Endodermal cell (in vitro differentiated cells): ENCODE measurements at regions not wholly inside any gene's neighbourhood (a gene's known extent, or its start where the extent isn't known, plus 50 kb on each side); places are given as distances from the start of the nearest gene placed in this dataset.

Experiments used
- DNase-seq: peaks from one replicate; pipeline ENCODE4 v3.0.0-alpha.2; 2017
- H3K27ac ChIP-seq: 2 replicates; pipeline ENCODE4 v1.5.1; 2013; ENCODE audit warnings: mild to moderate bottlenecking, low read depth, low read length, moderate library complexity
- H3K27me3 ChIP-seq: 2 replicates; pipeline ENCODE4 v1.6.1; 2013; ENCODE audit warnings: mild to moderate bottlenecking, low read length, moderate library complexity; ENCODE audit not compliant: insufficient read depth, control insufficient read depth, poor library complexity, severe bottlenecking
- H3K36me3 ChIP-seq: 2 replicates; pipeline ENCODE4 v1.7.0; 2013; ENCODE audit warnings: mild to moderate bottlenecking, low read length, moderate library complexity; ENCODE audit not compliant: control insufficient read depth, insufficient read depth
- H3K4me1 ChIP-seq: one replicate; pipeline ENCODE4 v1.7.0; 2013; ENCODE audit warnings: low read length; ENCODE audit not compliant: control insufficient read depth, insufficient read depth
- H3K4me3 ChIP-seq: 2 replicates; pipeline ENCODE4 v1.5.1; 2013; ENCODE audit warnings: mild to moderate bottlenecking, low read length, moderate library complexity
- H3K9ac ChIP-seq: 2 replicates; pipeline ENCODE4 v1.6.1; 2013; ENCODE audit warnings: mild to moderate bottlenecking, low read length, moderate library complexity; ENCODE audit not compliant: poor library complexity, severe bottlenecking; ENCODE audit errors: extremely low read depth
- H3K9me3 ChIP-seq: 2 replicates; pipeline ENCODE4 v1.6.1; 2013; ENCODE audit warnings: mild to moderate bottlenecking, low read length, moderate library complexity; ENCODE audit not compliant: control insufficient read depth
- H3K27ac Mint-ChIP-seq: 2 replicates; pipeline ENCODE4 v1.8.0; 2020; ENCODE audit warnings: mixed read lengths
- H3K27me3 Mint-ChIP-seq: 2 replicates; pipeline ENCODE4 v1.8.0; 2021; ENCODE audit warnings: mild to moderate bottlenecking, mixed read lengths; ENCODE audit not compliant: insufficient read depth
- H3K36me3 Mint-ChIP-seq: 2 replicates; pipeline ENCODE4 v1.8.0; 2020; ENCODE audit warnings: low read depth, mixed read lengths
- H3K4me1 Mint-ChIP-seq: 2 replicates; pipeline ENCODE4 v1.8.0; 2020; ENCODE audit warnings: mixed read lengths
- H3K4me3 Mint-ChIP-seq: 2 replicates; pipeline ENCODE4 v1.8.0; 2020; ENCODE audit warnings: mild to moderate bottlenecking, moderate library complexity, mixed read lengths
- H3K9me3 Mint-ChIP-seq: 2 replicates; pipeline ENCODE4 v1.8.0; 2020; ENCODE audit warnings: mild to moderate bottlenecking, mixed read lengths
- WGBS, 2 experiments: methylation state at CpG; one replicate each; pipeline versions ENCODE4 v1.1.5 to v1.1.7; 2013; ENCODE audit warnings: missing lambda C conversion rate in 2 of 2, mixed read lengths in 1 of 2; ENCODE audit not compliant: insufficient coverage in 1 of 2, insufficient read length in 1 of 2; 5-methylcytosine and 5-hydroxymethylcytosine counted together
- TF ChIP-seq, protein P1 (sequence below): fragments of 200-600 bp; sonication (generic); conservative IDR thresholded peaks from 2 replicates; pipeline ENCODE4 v1.5.0; 2021; ENCODE audit warnings: antibody characterized with exemption, mild to moderate bottlenecking

DNA sequence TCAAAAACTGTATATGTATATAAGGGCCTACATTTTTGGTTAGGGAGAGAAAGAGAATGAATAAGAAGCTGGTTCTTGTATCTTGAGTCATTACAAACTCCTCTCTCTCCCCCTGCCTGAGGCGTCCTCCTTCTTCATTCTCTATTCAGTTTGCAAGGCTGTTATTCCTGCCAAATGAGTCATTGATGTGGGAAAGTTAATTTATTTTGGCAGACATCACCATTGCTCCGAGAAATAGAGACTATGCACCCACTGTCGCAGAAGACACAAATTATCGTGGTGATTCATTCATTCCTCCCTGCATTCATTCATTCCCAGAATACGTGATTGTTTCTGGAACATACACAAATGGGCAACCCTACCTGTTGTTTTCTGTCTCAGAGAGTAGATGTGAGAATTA, 112.5 kb upstream of the MED13L start:
- peaks cover 8% of the 10 kb centered on the region for H3K4me1 Mint-ChIP-seq
- TF ChIP-seq, protein P1, sequence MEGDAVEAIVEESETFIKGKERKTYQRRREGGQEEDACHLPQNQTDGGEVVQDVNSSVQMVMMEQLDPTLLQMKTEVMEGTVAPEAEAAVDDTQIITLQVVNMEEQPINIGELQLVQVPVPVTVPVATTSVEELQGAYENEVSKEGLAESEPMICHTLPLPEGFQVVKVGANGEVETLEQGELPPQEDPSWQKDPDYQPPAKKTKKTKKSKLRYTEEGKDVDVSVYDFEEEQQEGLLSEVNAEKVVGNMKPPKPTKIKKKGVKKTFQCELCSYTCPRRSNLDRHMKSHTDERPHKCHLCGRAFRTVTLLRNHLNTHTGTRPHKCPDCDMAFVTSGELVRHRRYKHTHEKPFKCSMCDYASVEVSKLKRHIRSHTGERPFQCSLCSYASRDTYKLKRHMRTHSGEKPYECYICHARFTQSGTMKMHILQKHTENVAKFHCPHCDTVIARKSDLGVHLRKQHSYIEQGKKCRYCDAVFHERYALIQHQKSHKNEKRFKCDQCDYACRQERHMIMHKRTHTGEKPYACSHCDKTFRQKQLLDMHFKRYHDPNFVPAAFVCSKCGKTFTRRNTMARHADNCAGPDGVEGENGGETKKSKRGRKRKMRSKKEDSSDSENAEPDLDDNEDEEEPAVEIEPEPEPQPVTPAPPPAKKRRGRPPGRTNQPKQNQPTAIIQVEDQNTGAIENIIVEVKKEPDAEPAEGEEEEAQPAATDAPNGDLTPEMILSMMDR: no peak
- H3K9me3 Mint-ChIP-seq: no peaks in the 10 kb centered on the region
- no peak overlapping the region for H3K4me3 ChIP-seq
- no peak overlapping the region for H3K27ac Mint-ChIP-seq
- 93 to 100% methylated on average over 3 to 5 of the region's 5 CpGs for WGBS, 2 experiments
- H3K4me1 ChIP-seq: no peaks in the 10 kb centered on the region
- H3K9me3 ChIP-seq: peaks cover 7% of the 10 kb centered on the region
- H3K4me3 Mint-ChIP-seq: no peak overlapping the region
- H3K27me3 ChIP-seq: no peaks in the 10 kb centered on the region
- H3K9ac ChIP-seq: no peak overlapping the region
- H3K36me3 ChIP-seq: no peaks in the 10 kb centered on the region
- no peak for DNase-seq
- no peaks in the 10 kb centered on the region for H3K36me3 Mint-ChIP-seq
- H3K27me3 Mint-ChIP-seq: peaks cover 2% of the 10 kb centered on the region
- no peak overlapping the region for H3K27ac ChIP-seq

DNA sequence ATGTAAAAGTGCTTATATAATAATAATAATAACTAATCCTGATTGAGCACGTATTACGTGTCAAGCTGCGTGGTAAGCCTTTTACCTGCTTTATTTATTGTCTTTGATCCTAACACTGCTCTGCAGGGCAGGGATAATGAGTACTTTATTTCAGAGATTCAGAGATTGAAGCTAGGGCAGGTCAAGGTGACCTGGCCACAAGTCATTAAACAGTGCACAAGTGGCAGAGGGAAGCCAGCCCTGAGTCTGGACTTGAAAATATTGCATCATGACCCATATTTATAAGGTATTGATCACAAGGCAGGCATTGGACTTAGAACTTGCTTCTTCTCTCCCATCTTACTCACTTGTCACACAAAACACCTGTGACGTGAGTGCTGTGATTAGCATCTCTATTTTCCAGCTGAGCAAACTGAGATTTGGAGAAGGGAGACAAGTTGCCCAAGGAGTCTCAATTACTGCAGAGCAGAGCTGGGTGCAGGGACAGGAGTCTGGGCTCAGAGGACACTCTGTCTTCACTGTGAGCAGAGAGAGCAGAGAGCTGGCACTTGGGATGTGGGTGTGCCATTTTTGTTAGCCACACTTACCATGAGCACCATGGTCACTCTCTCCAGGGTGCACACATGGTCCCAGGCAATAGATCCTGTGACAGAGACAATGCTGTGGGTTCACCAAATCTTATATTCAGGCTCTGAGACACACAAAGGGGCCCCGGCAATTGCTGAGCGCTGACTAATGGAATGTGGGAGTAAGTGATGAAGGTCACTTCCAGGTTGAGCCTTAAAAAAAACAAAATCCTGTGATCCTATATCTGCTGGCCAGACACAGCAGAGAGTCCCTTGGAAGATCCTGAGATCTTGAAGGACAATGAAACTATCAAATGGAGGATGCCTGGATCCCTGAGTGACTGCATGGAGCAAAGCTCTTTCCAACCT, 113.2 kb upstream of the MED13L start:
- Histone ChIP-seq H3K9me3 (peaks cover 7% of the 10 kb centered on the region), H3K4me1 (no peaks in the 10 kb centered on the region), H3K4me3 (no peak overlapping the region), H3K9ac (no peak overlapping the region), H3K27ac (no peak overlapping the region), H3K27me3 (no peaks in the 10 kb centered on the region), H3K36me3 (no peaks in the 10 kb centered on the region)
- Mint-ChIP-seq H3K27me3 (peaks cover 2% of the 10 kb centered on the region), H3K4me3 (no peak overlapping the region), H3K4me1 (peaks cover 8% of the 10 kb centered on the region), H3K9me3 (no peaks in the 10 kb centered on the region), H3K27ac (no peak overlapping the region), H3K36me3 (no peaks in the 10 kb centered on the region)
- TF ChIP-seq, protein P1: no peak
- WGBS, 2 experiments: 95% methylated on average over 4 to 6 of the region's 6 CpGs
- no peak for DNase-seq

DNA sequence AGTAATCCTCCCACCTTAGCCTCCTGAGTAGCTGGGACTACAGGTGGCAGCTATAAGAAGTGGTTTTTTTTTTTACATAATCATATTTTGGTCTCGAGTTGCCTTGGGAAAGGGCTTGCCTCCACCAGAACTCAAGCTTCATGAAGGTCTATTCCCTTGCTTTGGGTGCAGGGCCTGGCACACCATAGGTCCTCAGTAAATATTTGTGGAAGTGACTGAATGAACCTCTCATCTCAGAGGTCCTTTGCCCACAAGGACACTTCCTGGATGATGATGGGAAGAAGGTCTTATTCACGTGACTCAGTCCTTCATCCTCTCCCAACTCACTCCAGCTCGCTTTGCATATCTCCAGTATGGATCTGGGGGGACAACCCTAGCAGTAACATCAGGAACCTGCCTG, 114.0 kb upstream of the MED13L start:
- H3K4me3 Mint-ChIP-seq: no peak overlapping the region
- TF ChIP-seq, protein P1: no peak
- peaks cover 2% of the 10 kb centered on the region for H3K27me3 Mint-ChIP-seq
- no peaks in the 10 kb centered on the region for H3K36me3 Mint-ChIP-seq
- Histone ChIP-seq H3K36me3 (no peaks in the 10 kb centered on the region), H3K4me3 (no peak overlapping the region), H3K9me3 (peaks cover 7% of the 10 kb centered on the region), H3K27ac (no peak overlapping the region), H3K9ac (no peak overlapping the region), H3K27me3 (no peaks in the 10 kb centered on the region), H3K4me1 (no peaks in the 10 kb centered on the region)
- H3K27ac Mint-ChIP-seq: no peak overlapping the region
- peaks cover 5% of the 10 kb centered on the region for H3K4me1 Mint-ChIP-seq
- H3K9me3 Mint-ChIP-seq: no peaks in the 10 kb centered on the region
- DNase-seq: no peak
- WGBS, 2 experiments: 93% methylated on average over 2 to 3 of the region's 3 CpGs
